ENCODE measurements at regions not wholly inside any gene's neighbourhood (a gene's known extent, or its start where the extent isn't known, plus 50 kb on each side); places are given as distances from the start of the nearest gene placed in this dataset.

- intact Hi-C loops (cut with micrococcal nuclease), result no loop called here
- no peaks in the 10 kb centered on the region for H3K4me1 ChIP-seq (ENCODE audit: control insufficient read depth in 1 of 2, insufficient read depth in 2 of 2, low read length in 2 of 2)
Measured at GRCh38 chr9:17863213-17863883, 284.5 kb downstream of the SH3GL2 start.

More at GRCh38 chr9:17863213-17863883, 284.5 kb downstream of the SH3GL2 start:
- H3K9ac ChIP-seq (ENCODE audit: low read length), result no peak overlapping the region
- TF ChIP-seq TCF7L2 (IDR thresholded peaks at IDR 0.05; ENCODE audit: borderline replicate concordance, extremely low read depth, insufficient read depth, insufficient read length) (no peak), POLR2A (IDR thresholded peaks at IDR 0.05; ENCODE audit: borderline replicate concordance, extremely low read depth, insufficient read depth, insufficient read length) (no peak), CEBPB (IDR thresholded peaks at IDR 0.05; ENCODE audit: low read depth) (no peak), SIN3A (IDR thresholded peaks at IDR 0.05; ENCODE audit: low read depth) (no peak), FOSL1 (IDR thresholded peaks at IDR 0.05; ENCODE audit: low read depth) (no peak), ZBTB33 (IDR thresholded peaks at IDR 0.05; ENCODE audit: extremely low read depth, insufficient replicate concordance, low read length) (no peak), EGR1 (IDR thresholded peaks at IDR 0.05; ENCODE audit: low read depth) (no peak), ZFX (IDR thresholded peaks at IDR 0.05) (no peak), POLR2AphosphoS5 (IDR thresholded peaks at IDR 0.05; ENCODE audit: low read depth, low read length) (no peak)
- peaks cover 0 to 4% of the 10 kb centered on the region in 2 experiments; a peak in 2 of 4 replicates for H3K9me3 ChIP-seq (ENCODE audit: control insufficient read depth in 1 of 2, insufficient read depth in 1 of 2, low read depth in 1 of 2, low read length in 2 of 2)
- H3K4me3 ChIP-seq (replicated peaks in 1 of 2; ENCODE audit: low read depth in 1 of 2, low read length in 2 of 2), result no peak overlapping the region
- CTCF ChIA-PET, result no interaction called here
- no peaks in the 10 kb centered on the region for H3K36me3 ChIP-seq (ENCODE audit: control insufficient read depth in 1 of 2, insufficient read depth in 2 of 2, low read length in 2 of 2)
- H2AFZ ChIP-seq (ENCODE audit: low read depth, low read length, poor library complexity, severe bottlenecking), result no peak overlapping the region
- H4K20me1 ChIP-seq (ENCODE audit: insufficient read depth), result no peaks in the 10 kb centered on the region
- RAD21 ChIA-PET (ENCODE audit: low non-redundant PET in 1 of 2, low total read pairs in 2 of 2, uncharacterized antibody in 2 of 2, unreplicated experiment in 2 of 2), result no interaction called here
- H3K79me2 ChIP-seq (ENCODE audit: insufficient read depth, low read length), result no peaks in the 10 kb centered on the region
- H3K9me2 ChIP-seq (ENCODE audit: insufficient read depth), result no peaks in the 10 kb centered on the region
- POLR2A ChIA-PET, result no interaction called here
- H3K4me2 ChIP-seq (ENCODE audit: low read length), result no peak overlapping the region
- BruUV-seq (replicated peaks), result no TSS peak
- ATAC-seq (no peak), DNase-seq (ENCODE audit: low read depth, low spot score) (no peak)
- H3K27me3 ChIP-seq (ENCODE audit: insufficient read depth, low read length), result no peaks in the 10 kb centered on the region
- H3K27ac ChIP-seq (ENCODE audit: low read depth, low read length), result no peak overlapping the region
